ENCODE measurements at regions not wholly inside any gene's neighbourhood (a gene's known extent, or its start where the extent isn't known, plus 50 kb on each side); places are given as distances from the start of the nearest gene placed in this dataset.
"Not testable (repeated sequence)": the region's sequence is repeated elsewhere in the genome, so short reads cannot be mapped to it uniquely, and the experiment has no call there.

DNA sequence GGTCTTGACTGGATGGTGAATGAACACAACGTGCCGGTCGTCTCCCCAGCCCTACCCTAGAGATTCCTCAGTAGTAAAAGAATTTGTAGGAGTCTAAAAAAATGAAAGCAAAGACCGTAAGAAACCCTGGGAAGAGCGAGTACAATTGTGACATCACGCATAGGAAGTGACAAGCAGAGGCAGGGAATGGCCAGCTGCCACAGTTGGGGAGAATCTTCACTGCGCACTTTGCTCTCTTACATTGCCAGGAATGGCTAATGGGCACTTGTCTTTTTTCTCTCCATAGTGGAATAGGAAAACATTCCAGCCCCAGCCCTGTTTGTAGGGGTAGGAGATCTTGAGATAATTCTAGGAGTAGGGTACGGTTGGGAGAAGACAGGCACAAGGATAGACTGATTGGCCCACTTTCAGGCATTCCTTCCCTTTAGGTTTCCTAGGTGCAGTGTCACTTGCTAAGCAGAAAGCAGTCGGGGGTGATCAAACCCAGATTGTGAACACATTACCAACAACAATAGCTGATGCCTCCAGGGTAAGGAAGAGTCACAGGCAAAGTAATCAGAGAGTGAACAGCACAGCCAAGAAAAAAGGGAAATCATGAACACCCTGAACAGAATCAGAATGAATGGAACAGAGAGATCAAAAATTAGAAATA, 302.7 kb downstream of the MAN2A1 start:
- no peak for DNase-seq

DNA sequence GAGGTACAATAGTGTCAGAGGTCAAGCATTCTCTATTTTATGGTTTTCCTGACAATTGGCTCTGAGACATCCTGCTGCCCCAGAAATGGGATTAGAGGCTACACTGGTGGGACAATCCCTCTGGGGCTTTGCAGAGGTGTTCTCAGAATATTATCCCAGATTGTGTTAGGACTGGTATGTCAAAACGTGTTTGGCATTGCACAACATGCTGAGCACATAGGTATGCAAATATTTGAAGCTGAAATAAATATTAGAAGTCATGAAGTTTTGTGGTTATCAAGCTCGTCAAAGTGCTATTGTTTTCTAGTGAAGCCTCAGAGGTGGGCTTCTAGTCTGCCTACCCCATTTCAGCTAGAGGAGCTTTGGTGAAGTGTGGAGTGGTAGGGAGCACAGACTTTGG, 304.4 kb downstream of the MAN2A1 start:
- DNase-seq, result no peak

DNA sequence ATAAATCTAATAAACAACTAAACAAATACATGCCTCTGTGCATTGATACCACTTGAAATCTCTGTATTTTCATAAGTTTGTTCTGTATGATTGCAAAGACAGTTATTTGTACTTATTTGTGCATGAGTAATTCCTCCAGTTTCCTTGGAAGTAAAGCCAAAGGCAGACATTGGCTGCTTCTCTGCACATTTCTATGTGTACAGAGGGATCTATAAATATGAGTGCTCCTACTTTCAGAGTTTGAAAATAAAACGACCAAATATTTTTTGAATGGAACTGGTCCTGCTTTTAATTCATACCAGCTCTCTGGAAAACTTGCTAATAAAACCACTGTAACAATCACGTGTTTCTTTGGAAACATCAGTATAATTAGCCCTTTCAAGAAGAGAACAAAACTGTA, 306.5 kb downstream of the MAN2A1 start:
- DNase-seq, result no peak

DNA sequence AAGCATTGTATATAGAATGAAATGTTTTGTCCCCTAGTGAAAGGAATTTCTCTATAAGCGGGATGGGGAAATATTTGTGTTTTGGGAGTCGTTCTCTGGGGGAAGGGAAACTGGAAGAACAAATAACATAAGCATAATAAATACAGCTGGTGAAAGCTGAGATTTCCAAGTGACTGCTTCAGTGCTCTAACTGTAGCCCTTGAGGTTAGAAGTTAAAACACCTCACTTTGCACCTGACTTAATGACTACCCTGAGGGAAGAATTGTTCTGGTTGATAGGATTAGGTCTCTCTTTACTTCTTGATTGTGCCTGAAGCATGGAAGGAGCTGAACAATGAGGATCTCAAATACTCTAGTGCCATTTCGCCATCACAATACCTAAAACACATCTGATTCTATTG, 307.4 kb downstream of the MAN2A1 start:
- DNase-seq, result no peak

DNA sequence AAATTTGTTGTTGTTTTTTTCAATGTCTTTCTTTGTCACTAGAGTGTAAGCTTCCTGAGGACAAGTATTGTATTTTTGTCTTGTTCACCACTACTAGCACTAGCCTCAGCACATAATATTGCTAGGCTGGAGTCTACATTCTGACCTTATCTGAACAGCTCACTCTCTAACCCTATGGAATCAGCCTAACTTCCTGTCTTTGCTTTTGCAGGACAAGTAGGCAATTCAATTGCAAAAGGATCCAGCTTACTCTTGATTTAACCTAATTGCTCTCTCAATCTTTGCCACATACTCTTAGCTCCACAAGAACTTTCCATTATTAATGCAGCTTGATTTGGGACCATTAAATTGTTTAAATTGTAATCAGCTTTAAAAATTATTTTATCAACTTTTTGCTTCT, 308.5 kb downstream of the MAN2A1 start:
- no peak for DNase-seq

DNA sequence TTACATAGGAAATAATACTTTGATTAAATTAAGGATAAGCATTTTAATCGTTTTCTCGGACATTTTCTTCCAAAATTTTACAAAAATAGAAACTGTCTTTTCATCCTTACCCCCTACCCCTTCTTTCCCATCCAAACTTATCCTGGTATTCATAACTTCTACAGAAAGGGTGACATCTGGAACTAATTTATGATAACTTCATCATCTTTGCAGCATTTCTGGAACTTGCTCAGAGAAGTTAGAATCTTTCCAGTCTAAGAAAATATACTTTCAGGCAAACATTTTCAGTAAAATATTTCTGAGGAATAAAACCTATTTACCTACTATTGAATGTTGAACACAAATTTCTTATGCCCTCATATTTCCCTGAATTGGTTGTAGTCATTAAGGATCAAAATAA, 309.0 kb downstream of the MAN2A1 start:
- DNase-seq, result no peak

DNA sequence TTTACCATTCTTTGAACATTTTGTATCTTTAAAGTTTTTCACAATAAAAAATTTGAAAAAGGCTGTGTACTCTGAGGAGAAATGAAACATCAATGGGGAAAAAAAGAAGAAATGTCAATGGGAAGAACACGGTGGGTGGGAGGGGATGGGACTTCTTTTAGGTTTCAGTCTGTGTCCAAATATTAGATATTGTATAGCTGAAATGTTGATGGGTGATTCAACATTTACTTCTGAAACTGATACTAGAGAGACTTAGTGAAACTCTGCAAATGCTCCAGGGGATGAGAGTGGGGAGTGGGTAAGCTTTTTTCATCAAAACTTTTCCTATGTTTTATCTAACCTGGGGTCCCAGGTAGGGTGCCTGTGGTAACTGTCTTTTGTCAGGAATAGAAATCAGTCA, 311.9 kb downstream of the MAN2A1 start:
- no peak for DNase-seq

DNA sequence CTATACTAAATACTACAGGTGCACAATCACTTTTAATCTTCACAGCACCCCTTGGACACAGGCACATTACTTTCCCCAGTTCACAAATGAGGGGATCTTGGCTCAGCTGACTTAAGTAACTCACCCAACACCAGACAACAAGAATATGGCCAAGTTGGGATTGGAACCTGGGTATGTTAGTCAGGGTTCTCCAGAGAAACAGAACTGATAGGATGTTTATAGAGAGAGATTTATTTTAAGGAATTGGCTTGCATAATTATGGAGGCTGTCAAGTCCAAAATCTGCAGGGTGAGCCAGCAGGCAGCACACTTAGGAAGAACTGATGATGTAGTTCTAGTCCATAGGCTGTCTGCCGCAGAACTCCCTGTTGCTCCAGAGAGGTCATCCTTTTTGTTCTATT, 312.9 kb downstream of the MAN2A1 start:
- DNase-seq, result no peak

DNA sequence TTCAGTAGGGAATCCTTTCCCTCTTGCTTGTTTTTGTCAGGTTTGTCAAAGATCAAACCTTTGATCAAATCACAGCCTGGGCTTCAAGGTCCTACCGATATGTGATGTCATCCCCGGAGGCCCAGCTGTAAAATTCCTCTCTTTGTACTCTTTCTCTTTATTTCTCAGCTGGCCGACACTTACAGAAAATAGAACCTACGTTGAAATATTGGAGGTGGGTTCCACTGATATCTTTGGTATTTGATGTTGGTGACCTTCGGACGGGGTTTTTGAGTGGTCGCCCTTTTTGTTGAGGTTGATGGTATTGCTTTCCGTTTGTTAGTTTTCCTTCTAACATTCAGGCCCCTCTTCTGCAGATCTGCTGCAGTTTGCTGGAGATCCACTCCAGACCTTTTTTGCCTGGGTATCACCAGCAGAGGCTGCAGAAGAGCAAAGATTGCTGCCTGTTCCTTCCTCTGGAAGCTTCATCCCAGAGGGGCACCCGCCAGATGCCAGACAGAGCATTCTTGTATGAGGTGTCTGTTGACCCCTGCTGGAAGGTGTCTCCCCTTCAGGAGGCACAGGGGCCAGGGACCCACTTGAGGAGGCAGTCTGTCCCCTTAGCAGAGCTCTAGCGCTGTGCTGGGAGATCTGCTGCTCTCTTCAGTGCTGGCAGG, 316.3 kb downstream of the MAN2A1 start:
- not testable (repeated sequence) for DNase-seq

DNA sequence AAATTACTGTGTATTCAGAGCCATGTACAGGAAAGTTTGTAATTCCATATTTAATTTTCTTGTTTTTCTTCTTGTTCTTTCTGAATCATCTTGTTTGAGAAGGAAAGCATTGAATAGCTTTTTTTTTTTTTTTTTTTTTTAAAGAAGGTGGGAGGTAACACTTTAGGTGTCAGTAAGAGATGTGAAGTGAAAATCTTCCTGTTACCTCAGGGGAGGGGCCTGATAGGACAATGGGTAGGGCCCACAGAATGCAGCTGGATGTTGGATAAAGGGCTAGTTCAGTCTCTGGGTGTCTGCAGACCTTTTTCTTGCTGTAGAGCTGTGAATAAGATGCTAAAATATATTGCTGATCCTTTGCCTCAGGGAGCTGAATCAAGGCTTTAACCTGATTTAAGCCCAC, 317.4 kb downstream of the MAN2A1 start:
- no peak for DNase-seq

DNA sequence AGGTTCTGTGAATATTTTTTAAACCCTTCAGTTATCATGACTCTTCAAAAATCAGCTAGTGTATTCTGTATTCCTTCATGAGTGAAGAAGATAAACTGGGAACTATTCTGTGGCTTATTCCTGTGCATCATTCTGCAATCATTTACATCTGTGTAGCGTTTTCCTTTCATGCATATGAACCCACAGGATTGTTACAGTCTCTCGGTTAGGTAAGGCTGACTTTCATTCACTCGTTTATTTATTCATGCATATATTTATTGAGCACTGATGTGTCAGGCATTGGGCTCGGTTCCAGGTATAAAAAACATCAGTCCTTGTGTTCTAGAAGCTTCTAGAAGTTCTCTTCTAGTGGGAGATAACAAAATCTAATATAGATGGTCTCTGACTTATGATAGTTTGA, 318.4 kb downstream of the MAN2A1 start:
- DNase-seq, result no peak

DNA sequence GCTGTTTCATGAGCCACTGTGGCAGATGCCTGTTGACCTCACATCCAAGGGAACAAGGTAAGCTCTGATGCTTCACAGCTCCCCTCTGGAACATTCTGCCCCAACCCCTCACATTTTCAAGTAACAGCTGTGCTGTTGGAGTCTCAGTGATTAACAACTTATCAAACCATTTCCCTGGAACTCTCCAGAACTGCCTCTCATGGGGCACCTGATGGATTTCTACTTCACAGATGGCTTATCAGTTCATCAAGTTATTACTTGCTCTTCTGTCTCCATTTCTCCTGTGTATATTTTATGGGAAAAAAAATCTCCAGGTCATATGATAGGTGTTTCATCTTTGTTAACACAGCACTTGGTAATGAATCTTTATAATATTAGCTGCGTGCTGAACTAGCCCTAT, 322.4 kb downstream of the MAN2A1 start:
- DNase-seq, result no peak

DNA sequence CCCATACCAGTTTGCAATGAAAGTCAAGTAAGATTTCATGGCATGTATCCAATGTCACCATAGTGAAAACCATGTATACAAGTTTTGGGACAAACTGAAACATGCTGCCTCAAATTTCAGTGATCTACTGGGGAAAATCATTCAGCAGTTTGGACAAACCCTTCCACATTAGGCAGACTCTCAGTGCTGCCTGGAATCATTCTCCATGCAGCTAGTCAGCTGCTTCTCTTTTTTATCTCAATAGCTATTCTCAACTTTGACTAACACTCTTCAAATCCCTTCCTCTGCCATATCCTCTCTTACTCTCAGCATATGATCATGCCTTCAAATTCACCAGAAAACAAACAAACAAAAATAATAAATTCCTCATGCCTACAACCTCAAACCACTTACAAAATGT, 323.3 kb downstream of the MAN2A1 start:
- no peak for DNase-seq

DNA sequence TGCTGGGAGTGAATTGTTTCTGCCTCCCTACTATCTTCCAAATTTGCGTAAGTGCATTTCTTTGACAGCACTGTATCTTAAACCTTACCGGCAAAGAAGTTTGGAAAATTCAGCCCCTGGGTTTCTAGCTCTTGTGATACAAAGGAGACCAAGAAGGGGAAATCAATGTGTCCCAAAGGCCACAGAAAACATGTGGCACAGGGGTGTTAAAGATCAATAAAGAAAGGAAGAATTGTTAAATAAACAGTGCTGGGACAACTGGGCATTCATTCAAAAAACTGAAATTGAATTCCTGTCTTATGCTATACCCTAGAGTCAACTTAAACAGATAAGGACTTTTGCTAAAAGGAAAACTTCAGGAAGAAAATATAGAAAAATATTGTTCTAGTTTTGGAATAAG, 328.1 kb downstream of the MAN2A1 start:
- no peak for DNase-seq

DNA sequence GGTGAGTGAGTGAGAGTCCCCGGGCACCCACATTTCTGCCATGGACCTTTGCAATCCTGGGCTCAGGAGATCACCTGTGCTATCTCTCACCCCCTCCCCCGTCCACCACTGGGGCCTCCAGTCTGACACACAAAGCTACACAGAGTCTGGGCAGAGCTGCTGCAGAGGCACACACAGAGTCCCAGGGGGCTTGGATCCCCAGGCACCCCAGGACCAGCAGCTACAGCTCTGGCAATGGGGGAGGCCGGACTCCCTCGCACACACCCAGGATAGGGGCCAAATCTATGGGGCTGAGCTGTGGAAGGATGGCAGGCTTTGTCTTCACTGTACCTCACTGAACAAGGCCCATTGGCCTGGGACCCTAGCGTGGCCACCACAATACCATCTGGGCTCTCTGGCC, 328.8 kb downstream of the MAN2A1 start:
- DNase-seq, result no peak

DNA sequence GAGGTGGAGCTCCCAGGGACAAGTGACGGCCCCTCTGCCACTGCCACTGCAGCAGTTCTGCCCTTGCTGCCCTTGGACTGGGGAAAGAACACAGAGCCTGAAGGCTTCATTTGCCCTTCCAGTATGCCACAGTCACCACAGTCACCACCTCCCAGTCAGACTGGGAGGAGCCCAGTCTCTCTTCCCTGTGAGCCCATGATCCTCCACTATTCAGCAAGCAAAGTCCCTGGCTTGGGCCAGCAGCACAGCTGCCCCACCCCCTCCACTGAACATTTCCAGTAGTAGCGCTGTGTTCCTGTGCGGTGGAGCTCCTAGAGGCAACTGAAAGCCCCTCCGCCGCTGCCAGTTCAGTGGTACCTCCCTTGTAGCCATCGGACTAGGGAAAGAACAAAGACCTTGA, 329.4 kb downstream of the MAN2A1 start:
- no peak for DNase-seq

DNA sequence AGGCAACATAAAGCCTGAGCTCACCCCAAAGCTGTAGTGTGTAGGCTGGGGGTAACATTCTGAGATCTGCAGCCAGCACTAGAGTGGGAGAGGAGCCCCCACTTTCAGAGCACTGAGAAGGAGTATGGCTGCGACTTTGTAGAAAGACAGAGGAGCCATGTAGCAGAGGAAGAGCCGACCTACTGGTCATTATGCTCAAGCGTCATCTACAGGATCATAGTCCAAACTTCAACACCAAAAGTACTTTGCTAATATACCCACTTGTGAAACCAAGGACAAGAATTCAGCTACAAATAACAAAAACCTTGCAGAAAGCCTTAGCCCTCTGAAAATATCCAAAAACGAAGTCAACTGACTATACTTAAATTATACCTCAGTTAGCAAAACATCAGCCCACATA, 330.1 kb downstream of the MAN2A1 start:
- DNase-seq, result no peak

DNA sequence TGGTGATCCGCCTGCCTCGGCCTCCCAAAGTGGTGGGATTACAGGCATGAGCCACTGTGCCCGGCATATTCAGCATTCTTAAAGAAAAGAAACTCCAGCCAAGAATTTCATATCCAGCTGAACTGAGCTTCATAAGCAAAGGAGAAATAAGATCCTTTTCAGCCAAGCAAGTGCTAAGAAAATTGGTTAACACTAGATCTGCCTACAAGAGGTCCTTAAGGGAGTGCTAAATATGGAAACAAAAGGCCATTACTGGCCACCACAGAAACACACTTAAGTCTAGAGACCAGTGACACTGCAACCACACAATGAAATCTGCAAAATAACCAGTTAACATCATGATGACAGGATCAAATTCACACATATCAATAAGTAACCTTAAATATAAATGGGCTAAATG, 331.5 kb downstream of the MAN2A1 start:
- DNase-seq, result no peak

DNA sequence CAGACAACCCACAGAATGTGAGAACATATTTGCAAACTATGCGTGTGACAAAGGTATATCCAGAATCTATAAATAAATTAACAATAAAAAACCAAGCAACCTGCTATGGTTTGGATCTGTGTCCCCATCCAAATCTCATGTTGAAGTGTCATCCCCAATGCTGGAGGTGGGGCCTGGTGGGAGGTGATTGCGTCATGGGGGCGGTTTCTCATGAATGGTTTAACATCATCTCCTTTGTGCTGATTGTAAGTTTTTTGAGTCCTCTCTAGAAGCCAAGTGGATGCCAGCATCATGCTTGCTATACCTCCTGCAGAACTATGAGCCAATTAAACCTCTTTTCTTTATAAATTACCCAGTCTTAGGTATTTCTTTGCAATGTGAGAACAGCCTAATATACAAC, 335.4 kb downstream of the MAN2A1 start:
- DNase-seq, result no peak

DNA sequence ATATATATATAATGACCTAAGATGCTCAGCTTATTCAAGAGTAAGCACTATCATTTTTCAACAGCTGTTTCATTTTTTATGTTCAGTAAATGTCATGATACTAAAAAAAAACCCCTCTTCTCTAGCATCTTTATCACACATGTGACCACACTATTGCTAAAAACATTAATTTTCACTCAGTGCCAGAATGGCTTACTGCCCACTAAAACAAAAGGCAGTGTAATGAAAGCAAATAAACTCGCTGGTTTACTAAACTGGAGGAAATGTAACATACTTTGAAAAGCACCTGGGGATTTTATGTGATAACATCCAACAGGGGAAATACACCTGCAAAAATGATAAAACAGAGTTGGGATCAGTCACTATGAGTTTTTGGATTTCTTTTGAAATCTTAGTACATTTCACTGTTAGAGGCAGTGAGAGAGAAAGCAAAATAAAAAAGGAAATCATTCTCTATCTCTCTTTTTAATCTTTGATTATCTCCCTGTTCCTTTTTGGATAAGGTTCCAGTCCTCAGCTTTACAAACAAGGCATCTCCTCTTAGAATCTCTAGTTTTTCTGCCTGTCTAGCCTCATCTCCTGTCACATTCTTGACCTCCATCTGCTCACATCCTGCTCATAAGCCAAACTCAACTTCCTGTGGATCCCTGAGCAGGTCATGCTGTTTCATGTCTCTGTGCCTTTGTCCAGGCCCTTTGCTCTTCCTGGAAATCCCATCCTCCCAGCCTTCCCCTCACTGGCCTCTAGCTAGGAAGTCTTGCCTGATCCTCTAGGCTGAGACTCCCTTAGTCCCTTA, 338.0 kb downstream of the MAN2A1 start:
- DNase-seq, result no peak

DNA sequence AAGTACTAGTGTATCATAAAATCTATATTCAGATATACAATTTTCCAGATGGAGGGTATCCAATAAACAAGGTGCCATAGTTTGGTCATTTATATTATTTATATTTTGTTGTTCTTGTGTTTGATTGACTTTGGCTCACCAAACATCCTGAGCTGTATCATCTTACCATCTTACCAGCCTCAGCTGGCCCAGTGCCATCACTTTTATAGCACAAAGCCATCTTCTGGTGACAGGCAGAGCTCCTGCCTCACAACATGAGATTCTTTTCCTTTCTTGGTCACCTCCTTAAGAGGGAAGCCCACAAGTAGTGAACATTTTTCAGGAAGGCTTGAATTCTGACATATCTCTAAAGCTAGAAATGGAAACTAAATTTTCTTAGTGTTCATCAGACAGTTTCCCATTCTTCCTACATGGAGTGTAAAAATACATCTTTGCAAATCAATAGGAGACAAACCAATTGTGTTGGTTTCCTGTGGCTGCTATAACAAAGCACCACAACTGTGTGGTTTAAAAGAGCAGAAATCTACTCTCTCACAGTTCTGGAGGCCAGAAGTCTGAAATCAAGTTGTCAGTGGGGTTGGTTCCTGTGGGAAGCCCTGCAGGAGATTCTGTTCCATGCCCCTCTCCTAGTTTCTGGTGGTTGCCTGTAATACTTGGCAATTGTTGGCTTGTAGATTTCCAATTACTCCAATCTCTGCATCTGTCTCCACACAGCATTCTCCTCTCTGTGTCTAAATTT, 341.8 kb downstream of the MAN2A1 start:
- DNase-seq, result no peak

DNA sequence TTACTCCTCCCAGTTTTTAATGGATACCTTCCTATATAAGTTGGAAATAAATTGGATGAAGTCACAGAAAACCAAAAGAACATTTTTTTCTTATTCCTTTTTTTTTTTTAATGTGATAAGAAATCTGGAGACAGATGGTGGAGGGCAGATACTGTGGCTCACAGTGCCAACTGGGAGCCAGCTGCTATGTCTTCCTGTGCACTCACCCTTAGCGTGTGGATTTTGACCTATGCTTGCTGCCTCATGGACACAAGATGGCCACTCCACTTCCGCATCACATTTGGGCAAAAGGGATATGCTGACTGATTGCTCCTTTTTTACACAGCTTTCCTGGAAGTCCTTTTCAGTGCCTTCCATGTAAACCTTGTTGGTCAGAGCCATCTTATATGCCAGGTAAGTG, 342.6 kb downstream of the MAN2A1 start:
- no peak for DNase-seq

DNA sequence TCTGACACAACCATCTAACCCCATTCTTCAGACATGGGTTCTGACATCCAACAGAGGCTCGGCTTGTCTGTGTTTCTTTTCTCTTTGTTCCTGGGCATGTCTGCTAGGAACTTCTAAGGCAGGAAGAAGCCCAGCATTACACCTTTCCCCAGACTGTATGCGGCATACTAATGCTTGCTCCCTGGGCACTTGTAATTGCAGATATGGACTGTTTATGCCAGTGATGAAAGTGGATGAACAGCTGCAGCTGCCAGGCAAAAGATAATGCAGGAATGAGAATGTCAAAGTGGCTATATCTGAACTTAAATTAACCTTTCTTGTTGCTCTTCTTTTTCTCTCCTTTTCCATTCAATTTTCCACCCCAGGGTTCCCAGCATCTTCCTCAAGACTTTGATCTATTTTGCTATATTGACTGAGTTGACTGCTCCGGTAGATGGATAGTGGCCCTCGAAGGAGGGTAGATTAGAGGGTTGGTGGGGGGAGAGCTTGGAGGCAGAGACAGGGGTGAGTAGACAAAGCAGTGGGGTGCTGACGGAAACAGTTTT, 344.4 kb downstream of the MAN2A1 start:
- no peak for DNase-seq
